ENCODE measurements at regions not wholly inside any gene's neighbourhood (a gene's known extent, or its start where the extent isn't known, plus 50 kb on each side); places are given as distances from the start of the nearest gene placed in this dataset.

DNA sequence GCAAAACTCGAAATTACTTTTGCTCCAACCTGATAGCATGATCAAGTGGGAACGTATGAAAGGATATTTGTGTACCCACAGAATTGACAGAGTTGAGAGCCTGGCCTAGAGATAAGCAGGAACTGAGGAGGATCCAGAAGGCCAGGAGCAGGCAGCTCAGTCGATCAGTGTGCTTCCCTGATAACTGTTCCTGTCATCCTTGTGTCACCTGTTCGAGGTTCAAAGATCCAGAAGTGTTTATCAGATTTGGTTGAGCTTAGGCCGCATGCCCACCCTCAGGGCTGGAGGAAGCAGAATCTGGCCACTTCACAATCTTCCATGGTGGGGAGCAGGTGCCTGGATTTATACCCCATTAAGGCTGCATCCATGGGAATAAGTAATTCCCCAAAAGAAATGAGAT, 124.8 kb downstream of the QRSL1 start:
- H3K9me3 ChIP-seq: no peaks in the 10 kb centered on the region
- no peaks in the 10 kb centered on the region for H3K27me3 ChIP-seq (ENCODE audit: insufficient read depth)
- ChIA-PET POLR2A (no interaction called here), CTCF (no interaction called here)
- 26% methylated on average over 5 of the region's 5 CpGs for WGBS (ENCODE audit: low lambda C conversion rate)
- no peak for DNase-seq
- no peaks in the 10 kb centered on the region for H3K79me2 ChIP-seq (ENCODE audit: insufficient read depth)
- H3K36me3 ChIP-seq (replicated peaks in 1 of 2; ENCODE audit: control insufficient read depth in 1 of 2, insufficient read depth in 2 of 2, low read length in 1 of 2): no peaks in the 10 kb centered on the region
- no peaks in the 10 kb centered on the region for H3F3A ChIP-seq (replicated peaks; ENCODE audit: insufficient read depth)
- peaks cover 0 to 14% of the 10 kb centered on the region in 2 experiments; a peak in 1 of 4 replicates for H3K4me1 ChIP-seq (ENCODE audit: control insufficient read depth in 1 of 2, insufficient read depth in 2 of 2, low read depth in 1 of 2, low read length in 1 of 2)
- TF ChIP-seq RXRA (IDR thresholded peaks at IDR 0.05; ENCODE audit: borderline replicate concordance, low read depth) (no peak), YY1 (IDR thresholded peaks at IDR 0.05; ENCODE audit: low read depth) (no peak), NFIC (IDR thresholded peaks at IDR 0.05; ENCODE audit: borderline replicate concordance) (no peak)
- no peak overlapping the region for H3K9ac ChIP-seq
- no peak overlapping the region for H3K4me2 ChIP-seq
- no peaks in the 10 kb centered on the region for H3K9me2 ChIP-seq
- no peak overlapping the region for H2AFZ ChIP-seq (ENCODE audit: low read depth)
- H4K20me1 ChIP-seq (ENCODE audit: insufficient read depth): no peaks in the 10 kb centered on the region
- H3K4me3 ChIP-seq (ENCODE audit: low read depth in 2 of 2, low read length in 1 of 2): no peak overlapping the region
- no peak overlapping the region for H3K27ac ChIP-seq (ENCODE audit: low read depth in 2 of 2, low read length in 1 of 2)

DNA sequence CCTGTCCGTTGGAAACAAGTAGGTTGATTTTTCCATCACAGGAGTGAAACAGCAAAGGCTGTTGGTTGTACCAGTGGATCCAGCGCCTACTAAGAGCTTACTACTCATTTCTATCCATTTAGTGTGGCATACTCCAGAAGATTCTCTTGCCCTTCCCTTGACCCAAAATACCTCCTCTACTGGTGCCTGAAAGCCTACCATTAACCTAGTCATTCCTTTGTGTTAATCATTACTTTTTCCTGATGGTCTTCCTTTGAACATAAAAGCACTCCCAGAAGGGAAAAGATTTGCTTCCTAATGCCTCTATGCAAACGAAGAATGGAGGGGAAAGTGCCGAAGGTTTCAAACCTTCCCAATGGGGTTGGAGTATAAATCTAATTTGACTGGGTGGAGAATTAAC, 123.3 kb downstream of the QRSL1 start:
- Histone ChIP-seq H3K27ac (ENCODE audit: low read depth in 2 of 2, low read length in 1 of 2) (no peak overlapping the region), H3K4me2 (no peak overlapping the region), H3K4me3 (ENCODE audit: low read depth in 2 of 2, low read length in 1 of 2) (no peak overlapping the region), H2AFZ (ENCODE audit: low read depth) (no peak overlapping the region), H3K9me2 (no peaks in the 10 kb centered on the region), H3F3A (replicated peaks; ENCODE audit: insufficient read depth) (no peaks in the 10 kb centered on the region), H3K9ac (no peak overlapping the region), H4K20me1 (ENCODE audit: insufficient read depth) (no peaks in the 10 kb centered on the region), H3K79me2 (ENCODE audit: insufficient read depth) (no peaks in the 10 kb centered on the region), H3K36me3 (replicated peaks in 1 of 2; ENCODE audit: control insufficient read depth in 1 of 2, insufficient read depth in 2 of 2, low read length in 1 of 2) (no peaks in the 10 kb centered on the region), H3K4me1 (ENCODE audit: control insufficient read depth in 1 of 2, insufficient read depth in 2 of 2, low read depth in 1 of 2, low read length in 1 of 2) (peaks cover 0 to 14% of the 10 kb centered on the region in 2 experiments; a peak in 1 of 4 replicates), H3K27me3 (ENCODE audit: insufficient read depth) (no peaks in the 10 kb centered on the region), H3K9me3 (no peaks in the 10 kb centered on the region)
- no peak for TF ChIP-seq PBX3 (IDR thresholded peaks at IDR 0.05)
- no peak for TF ChIP-seq TEAD4 (IDR thresholded peaks at IDR 0.05; ENCODE audit: borderline replicate concordance, insufficient read depth)
- no peak for TF ChIP-seq FOSL2 (IDR thresholded peaks at IDR 0.05; ENCODE audit: borderline replicate concordance, low read depth)
- WGBS (ENCODE audit: low lambda C conversion rate): 29% methylated on average over 4 of the region's 4 CpGs
- ChIA-PET CTCF (no interaction called here), POLR2A (no interaction called here)
- DNase-seq: no peak

DNA sequence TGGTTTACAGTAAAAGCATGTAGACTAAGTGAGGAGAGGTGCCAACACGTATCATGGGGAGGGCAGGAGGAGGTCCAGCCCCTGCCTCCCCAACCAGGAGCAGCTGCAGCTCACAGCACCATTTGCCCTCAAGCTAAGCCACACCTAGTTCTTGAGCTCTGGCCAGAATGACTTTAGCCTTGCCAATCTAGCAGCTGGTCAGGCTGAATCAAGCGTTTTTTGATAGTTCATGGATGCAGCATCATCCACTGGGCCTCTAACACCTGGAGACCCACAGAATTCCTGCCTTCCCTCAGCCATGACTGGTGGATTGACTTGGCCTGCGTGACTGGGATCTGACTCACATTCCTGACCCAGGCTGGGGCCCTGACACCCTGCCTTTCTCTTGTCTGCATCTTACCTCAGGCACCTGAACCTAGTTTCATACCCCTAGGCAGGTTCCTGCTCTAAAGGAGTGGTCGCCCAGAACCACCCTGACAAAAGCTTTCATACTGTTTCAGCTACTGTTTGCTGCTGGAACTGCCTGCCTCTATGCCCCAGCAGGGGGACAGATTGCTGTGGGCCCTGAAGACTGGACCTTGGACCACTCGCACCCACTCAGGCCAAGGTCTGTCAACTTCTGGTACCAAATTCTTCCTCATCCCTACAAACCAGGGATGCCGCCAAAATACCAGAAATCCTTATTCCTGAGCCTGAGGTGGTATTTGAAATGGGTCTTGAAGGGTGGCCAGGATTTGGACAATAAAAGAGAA, 122.3 kb downstream of the QRSL1 start:
- no peak for TF ChIP-seq JUND (IDR thresholded peaks at IDR 0.05)
- no peak for TF ChIP-seq CHD2 (IDR thresholded peaks at IDR 0.05; ENCODE audit: low read length, partially characterized antibody)
- TF ChIP-seq YY1 (IDR thresholded peaks at IDR 0.05; ENCODE audit: low read depth): no peak
- no peak for TF ChIP-seq IRF3 (IDR thresholded peaks at IDR 0.05; ENCODE audit: low read depth, low read length)
- TF ChIP-seq, protein P1, sequence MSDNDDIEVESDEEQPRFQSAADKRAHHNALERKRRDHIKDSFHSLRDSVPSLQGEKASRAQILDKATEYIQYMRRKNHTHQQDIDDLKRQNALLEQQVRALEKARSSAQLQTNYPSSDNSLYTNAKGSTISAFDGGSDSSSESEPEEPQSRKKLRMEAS (IDR thresholded peaks at IDR 0.05; ENCODE audit: low read depth): no peak
- Histone ChIP-seq H2AFZ (ENCODE audit: low read depth) (no peak overlapping the region), H3K4me2 (no peak overlapping the region), H3K27ac (ENCODE audit: low read depth in 2 of 2, low read length in 1 of 2) (no peak overlapping the region), H3K9ac (no peak overlapping the region), H4K20me1 (ENCODE audit: insufficient read depth) (no peaks in the 10 kb centered on the region), H3K36me3 (replicated peaks in 1 of 2; ENCODE audit: control insufficient read depth in 1 of 2, insufficient read depth in 2 of 2, low read length in 1 of 2) (no peaks in the 10 kb centered on the region), H3K4me3 (ENCODE audit: low read depth in 2 of 2, low read length in 1 of 2) (no peak overlapping the region), H3K79me2 (ENCODE audit: insufficient read depth) (no peaks in the 10 kb centered on the region), H3K9me2 (no peaks in the 10 kb centered on the region), H3K9me3 (no peaks in the 10 kb centered on the region), H3K27me3 (ENCODE audit: insufficient read depth) (no peaks in the 10 kb centered on the region), H3K4me1 (ENCODE audit: control insufficient read depth in 1 of 2, insufficient read depth in 2 of 2, low read depth in 1 of 2, low read length in 1 of 2) (peaks cover 0 to 14% of the 10 kb centered on the region in 2 experiments; a peak in 1 of 4 replicates), H3F3A (replicated peaks; ENCODE audit: insufficient read depth) (no peaks in the 10 kb centered on the region)
- WGBS (ENCODE audit: low lambda C conversion rate): 34% methylated on average over 6 of the region's 6 CpGs
- DNase-seq: no peak
- ChIA-PET POLR2A (no interaction called here), CTCF (interaction anchor here (1.1 kb wide), 1 partner anchor 19 kb away, joined by 4 read pairs; no protein-coding TSS in a partner anchor)
